Activated CD4-positive, alpha-beta memory T cell treated with anti-CD3 and anti-CD28 coated beads, Interleukin-2, amount 10 ng/mL, durations not matched to agents 7 days and 5 days (primary cell): ENCODE measurements at regions not wholly inside any gene's neighbourhood (a gene's known extent, or its start where the extent isn't known, plus 50 kb on each side); places are given as distances from the start of the nearest gene placed in this dataset.

ENCODE experiments used
- CTCF ChIA-PET: fragments of 350-600 bp; sonication (Branson Sonifier 250); formaldehyde crosslinking; loops from one replicate; lab custom pipeline; 2021; ENCODE audit warnings: antibody characterized with exemption, inconsistent platforms; lab: Charles Lee
- POLR2A ChIA-PET: fragments of 350-600 bp; sonication (Branson Sonifier 250); formaldehyde crosslinking; loops from one replicate; lab custom pipeline; 2021; ENCODE audit warnings: antibody characterized with exemption; lab: Charles Lee
- DNase-seq: peaks from one replicate; pipeline ENCODE4 v3.0.0-alpha.2; 2020
- H3K27ac Mint-ChIP-seq: one replicate; pipeline ENCODE4 v1.8.0; 2021; ENCODE audit warnings: mild to moderate bottlenecking, mixed read lengths
- H3K27me3 Mint-ChIP-seq: one replicate; pipeline ENCODE4 v1.8.0; 2021; ENCODE audit warnings: mixed read lengths
- H3K36me3 Mint-ChIP-seq: one replicate; pipeline ENCODE4 v1.8.0; 2021; ENCODE audit warnings: low read depth, mixed read lengths
- H3K4me1 Mint-ChIP-seq: one replicate; pipeline ENCODE4 v1.8.0; 2021; ENCODE audit warnings: mixed read lengths
- H3K4me3 Mint-ChIP-seq: one replicate; pipeline ENCODE4 v1.8.0; 2021; ENCODE audit warnings: mild to moderate bottlenecking, mixed read lengths
- H3K9me3 Mint-ChIP-seq: one replicate; pipeline ENCODE4 v1.8.0; 2021; ENCODE audit warnings: mixed read lengths

- ChIA-PET POLR2A (no interaction called here), CTCF (no interaction called here)
- peaks cover 11% of the 10 kb centered on the region for H3K27me3 Mint-ChIP-seq
- no peaks in the 10 kb centered on the region for H3K36me3 Mint-ChIP-seq
- H3K9me3 Mint-ChIP-seq: no peaks in the 10 kb centered on the region
- no peak overlapping the region for H3K27ac Mint-ChIP-seq
- DNase-seq: no peak
- peaks cover 5% of the 10 kb centered on the region for H3K4me1 Mint-ChIP-seq
- no peak overlapping the region for H3K4me3 Mint-ChIP-seq
Observed at GRCh38 chr15:69660658-69661405, 208.2 kb downstream of the RPLP1 start.

GRCh38 chr15:69661446-69661845 lies 208.8 kb downstream of the RPLP1 start:
- ChIA-PET CTCF (no interaction called here), POLR2A (no interaction called here)
- H3K36me3 Mint-ChIP-seq: no peaks in the 10 kb centered on the region

GRCh38 chr15:69661871-69662644 lies 209.4 kb downstream of the RPLP1 start:
- Mint-ChIP-seq H3K36me3 (no peaks in the 10 kb centered on the region), H3K4me1 (peaks cover 12% of the 10 kb centered on the region), H3K4me3 (no peak overlapping the region), H3K27me3 (peaks cover 12% of the 10 kb centered on the region), H3K27ac (no peak overlapping the region), H3K9me3 (no peaks in the 10 kb centered on the region)
- ChIA-PET POLR2A (no interaction called here), CTCF (no interaction called here)
- no peak for DNase-seq

More at GRCh38 chr15:69661446-69661845, 208.8 kb downstream of the RPLP1 start:
- DNase-seq: no peak
- no peak overlapping the region for H3K27ac Mint-ChIP-seq
- H3K9me3 Mint-ChIP-seq: no peaks in the 10 kb centered on the region
- peaks cover 10% of the 10 kb centered on the region for H3K4me1 Mint-ChIP-seq
- H3K4me3 Mint-ChIP-seq: no peak overlapping the region
- peaks cover 13% of the 10 kb centered on the region for H3K27me3 Mint-ChIP-seq

- no peaks in the 10 kb centered on the region for H3K9me3 Mint-ChIP-seq
- no peak for DNase-seq
- H3K4me3 Mint-ChIP-seq: no peak overlapping the region
- CTCF ChIA-PET: no interaction called here
- POLR2A ChIA-PET: no interaction called here
- H3K4me1 Mint-ChIP-seq: peaks cover 12% of the 10 kb centered on the region
- no peaks in the 10 kb centered on the region for H3K36me3 Mint-ChIP-seq
- peaks cover 6% of the 10 kb centered on the region for H3K27me3 Mint-ChIP-seq
- H3K27ac Mint-ChIP-seq: no peak overlapping the region
Observed at GRCh38 chr15:69662645-69663000, 210.0 kb downstream of the RPLP1 start.

- Mint-ChIP-seq H3K4me1 (peaks cover 19% of the 10 kb centered on the region), H3K36me3 (no peaks in the 10 kb centered on the region), H3K27ac (no peak overlapping the region), H3K9me3 (no peaks in the 10 kb centered on the region), H3K27me3 (peaks cover 6% of the 10 kb centered on the region), H3K4me3 (no peak overlapping the region)
- POLR2A ChIA-PET: no interaction called here
- CTCF ChIA-PET: no interaction called here
- no peak for DNase-seq
Observed at GRCh38 chr15:69663441-69663840, 210.8 kb downstream of the RPLP1 start.

- Mint-ChIP-seq H3K4me3 (no peak overlapping the region), H3K4me1 (peaks cover 24% of the 10 kb centered on the region), H3K27ac (no peak overlapping the region), H3K36me3 (no peaks in the 10 kb centered on the region), H3K9me3 (no peaks in the 10 kb centered on the region), H3K27me3 (peaks cover 6% of the 10 kb centered on the region)
- DNase-seq: no peak
- CTCF ChIA-PET: no interaction called here
- POLR2A ChIA-PET: no interaction called here
Observed at GRCh38 chr15:69663982-69664381, 211.4 kb downstream of the RPLP1 start.

GRCh38 chr15:69664572-69665571 lies 212.3 kb downstream of the RPLP1 start:
- Mint-ChIP-seq H3K36me3 (no peaks in the 10 kb centered on the region), H3K4me3 (no peak overlapping the region), H3K27me3 (peaks cover 6% of the 10 kb centered on the region), H3K4me1 (peaks cover 33% of the 10 kb centered on the region), H3K9me3 (no peaks in the 10 kb centered on the region), H3K27ac (no peak overlapping the region)
- no peak for DNase-seq
- POLR2A ChIA-PET: no interaction called here
- CTCF ChIA-PET: no interaction called here

GRCh38 chr15:69665641-69666111 lies 213.1 kb downstream of the RPLP1 start:
- no peak overlapping the region for H3K27ac Mint-ChIP-seq
- CTCF ChIA-PET: no interaction called here
- H3K27me3 Mint-ChIP-seq: peaks cover 6% of the 10 kb centered on the region
- H3K4me1 Mint-ChIP-seq: peaks cover 39% of the 10 kb centered on the region
- DNase-seq: no peak
- H3K9me3 Mint-ChIP-seq: no peaks in the 10 kb centered on the region
- POLR2A ChIA-PET: no interaction called here
- H3K4me3 Mint-ChIP-seq: no peak overlapping the region
- H3K36me3 Mint-ChIP-seq: no peaks in the 10 kb centered on the region

GRCh38 chr15:69666441-69666882 lies 213.8 kb downstream of the RPLP1 start:
- no peaks in the 10 kb centered on the region for H3K9me3 Mint-ChIP-seq
- CTCF ChIA-PET: no interaction called here
- no peak for DNase-seq
- no peak overlapping the region for H3K27ac Mint-ChIP-seq
- no peaks in the 10 kb centered on the region for H3K36me3 Mint-ChIP-seq
- H3K4me3 Mint-ChIP-seq: no peak overlapping the region
- H3K27me3 Mint-ChIP-seq: peaks cover 6% of the 10 kb centered on the region
- peaks cover 39% of the 10 kb centered on the region for H3K4me1 Mint-ChIP-seq
- POLR2A ChIA-PET: no interaction called here

GRCh38 chr15:69666921-69667811 lies 214.5 kb downstream of the RPLP1 start:
- POLR2A ChIA-PET: no interaction called here
- peaks cover 7% of the 10 kb centered on the region for H3K27me3 Mint-ChIP-seq
- peaks cover 39% of the 10 kb centered on the region for H3K4me1 Mint-ChIP-seq
- H3K27ac Mint-ChIP-seq: no peak overlapping the region
- H3K36me3 Mint-ChIP-seq: no peaks in the 10 kb centered on the region
- CTCF ChIA-PET: interaction anchor here (1.6 kb wide), 1 partner anchor 8 kb away, joined by 4 read pairs; no protein-coding TSS in a partner anchor
- no peak overlapping the region for H3K4me3 Mint-ChIP-seq
- H3K9me3 Mint-ChIP-seq: no peaks in the 10 kb centered on the region
- no peak for DNase-seq

- Mint-ChIP-seq H3K4me3 (no peak overlapping the region), H3K27ac (no peak overlapping the region), H3K4me1 (peaks cover 39% of the 10 kb centered on the region), H3K9me3 (no peaks in the 10 kb centered on the region), H3K36me3 (no peaks in the 10 kb centered on the region), H3K27me3 (peaks cover 6% of the 10 kb centered on the region)
- POLR2A ChIA-PET: interaction anchor here (0.7 to 2.1 kb wide), 4 partner anchors 44 to 58 kb away, joined by 3 to 9 read pairs (median 3); no protein-coding TSS in a partner anchor
- CTCF ChIA-PET: interaction anchor here (1.1 to 1.6 kb wide), 2 partner anchors 9 kb away, joined by 3 to 4 read pairs; no protein-coding TSS in a partner anchor
- no peak for DNase-seq
Observed at GRCh38 chr15:69668039-69668705, 215.6 kb downstream of the RPLP1 start.
